PC-3 (cell line): ENCODE measurements at regions not wholly inside any gene's neighbourhood (a gene's known extent, or its start where the extent isn't known, plus 50 kb on each side); places are given as distances from the start of the nearest gene placed in this dataset.

Source experiments
- ATAC-seq: fragments of 200-7000 bp; cut with Tn5 transposase; 2 replicates; pipeline ENCODE4 v1.9.1; 2020; ENCODE audit warnings: mild to moderate bottlenecking, moderate library complexity
- BruUV-seq: library from RNA; stranded (reverse); fragments of 400-500 nt; replicated peaks from 2 replicates; lab custom pipeline; 2021; lab: Mats Ljungman, UMichigan
- CTCF ChIA-PET: fragments of 300-600 bp; sonication (Branson Sonifier 250); formaldehyde crosslinking; loops from one replicate; lab custom pipeline; 2022; ENCODE audit warnings: antibody characterized with exemption; lab: Charles Lee
- POLR2A ChIA-PET: fragments of 300-600 bp; sonication (Branson Sonifier 250); formaldehyde crosslinking; loops from one replicate; lab custom pipeline; 2022; ENCODE audit warnings: antibody characterized with exemption; ENCODE audit not compliant: unreplicated experiment; lab: Charles Lee
- DNase-seq: peaks from one replicate; pipeline ENCODE4 v3.0.0-alpha.2; 2015
- H2AFZ ChIP-seq: fragments of 300-600 bp; sonication (generic); 2 replicates; pipeline ENCODE4 v1.6.0; 2016; ENCODE audit warnings: antibody characterized with exemption, low read length
- H3F3A ChIP-seq: fragments of 300-600 bp; sonication (generic); one replicate; pipeline ENCODE4 v1.6.0; 2017; ENCODE audit warnings: antibody characterized with exemption, low read length, control low read depth, mild to moderate bottlenecking; ENCODE audit not compliant: unreplicated experiment
- H3K27ac ChIP-seq: fragments of 300-600 bp; sonication (generic); 2 replicates; pipeline ENCODE4 v1.5.1; 2016; ENCODE audit warnings: mild to moderate bottlenecking, low read length
- H3K27me3 ChIP-seq: fragments of 300-600 bp; sonication (generic); 2 replicates; pipeline ENCODE4 v1.6.1; 2016; ENCODE audit warnings: low read length, mixed read lengths
- H3K36me3 ChIP-seq: fragments of 300-600 bp; sonication (generic); 2 replicates; pipeline ENCODE4 v1.6.1; 2016; ENCODE audit warnings: low read depth, mixed run types, low read length, mixed read lengths
- H3K4me1 ChIP-seq: fragments of 300-600 bp; sonication (generic); 2 replicates; pipeline ENCODE4 v1.5.1; 2016; ENCODE audit warnings: low read length; ENCODE audit not compliant: insufficient read depth
- H3K4me2 ChIP-seq: fragments of 300-600 bp; sonication (generic); 2 replicates; pipeline ENCODE4 v1.6.0; 2016; ENCODE audit warnings: low read length
- H3K4me3 ChIP-seq: fragments of 300-600 bp; sonication (generic); 2 replicates; pipeline ENCODE4 v1.5.1; 2016; ENCODE audit warnings: mild to moderate bottlenecking, low read length, mixed read lengths
- H3K79me2 ChIP-seq: fragments of 300-600 bp; sonication (generic); 2 replicates; pipeline ENCODE4 v1.6.1; 2017; ENCODE audit warnings: low read length, mixed read lengths
- H3K9ac ChIP-seq: fragments of 300-600 bp; sonication (generic); 2 replicates; pipeline ENCODE4 v1.6.0; 2016; ENCODE audit warnings: mild to moderate bottlenecking, low read length
- H3K9me2 ChIP-seq: fragments of 300-600 bp; sonication (generic); replicated peaks from 2 replicates; pipeline ENCODE4 v1.6.1; 2016; ENCODE audit warnings: mixed run types, low read length, mixed read lengths
- H3K9me3 ChIP-seq: fragments of 300-600 bp; sonication (generic); 2 replicates; pipeline ENCODE4 v1.6.1; 2016; ENCODE audit warnings: low read length, mixed read lengths
- H4K20me1 ChIP-seq: fragments of 300-600 bp; sonication (generic); 2 replicates; pipeline ENCODE4 v1.6.1; 2016; ENCODE audit warnings: low read length, mixed read lengths
- CTCF ChIP-seq: fragments of 300-600 bp; sonication (generic); conservative IDR thresholded peaks from 2 replicates; pipeline ENCODE4 v1.5.1; 2017; ENCODE audit warnings: antibody characterized with exemption, low read depth, mild to moderate bottlenecking, low read length
- EZH2 ChIP-seq: fragments of 300-600 bp; sonication (generic); IDR thresholded peaks from one replicate; pipeline ENCODE4 v1.6.1; 2017; ENCODE audit warnings: antibody characterized with exemption, mild to moderate bottlenecking, low read length; ENCODE audit not compliant: unreplicated experiment
- EZH2phosphoT487 ChIP-seq: fragments of 300-600 bp; sonication (generic); IDR thresholded peaks from 2 replicates; pipeline ENCODE4 v1.6.1; 2018; ENCODE audit warnings: mild to moderate bottlenecking, antibody characterized with exemption, low read length, borderline replicate concordance
- intact Hi-C: fragments of 100-400 bp; cut with micrococcal nuclease; formaldehyde crosslinking; loops from 2 replicates; pipeline ENCODE4 v1.9.0; 2023

- H3K79me2 ChIP-seq = no peaks in the 10 kb centered on the region
- POLR2A ChIA-PET = no interaction called here
- intact Hi-C loops = loop anchor here (5.0 kb wide), 1 partner anchor 189 kb away; no protein-coding TSS in a partner anchor
These were observed 218.7 kb downstream of the HNMT start for GRCh38 chr2:138182937-138183312.

DNA sequence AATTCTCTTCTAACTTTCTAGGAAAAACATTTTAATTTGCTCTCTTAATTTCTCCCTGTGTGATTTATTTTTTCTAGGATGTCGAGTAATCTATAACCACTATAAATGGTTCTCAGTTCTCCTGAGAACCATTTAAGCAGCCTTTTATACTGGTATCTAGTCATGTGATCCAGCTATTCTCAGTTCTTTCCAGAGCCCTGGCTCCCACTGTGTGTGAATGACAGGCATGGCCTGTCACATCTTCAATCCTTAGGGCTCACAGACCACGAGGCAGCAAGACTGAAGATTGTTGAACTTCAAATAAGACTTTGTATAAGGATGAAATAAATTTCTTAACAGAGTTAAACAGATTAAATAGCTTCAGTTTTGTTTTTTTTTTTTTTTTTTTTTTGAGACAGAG, 219.4 kb downstream of the HNMT start:
- intact Hi-C loops = loop anchor here (5.0 kb wide), 1 partner anchor 189 kb away; no protein-coding TSS in a partner anchor
- Histone ChIP-seq H3K9ac (no peak overlapping the region), H3F3A (no peaks in the 10 kb centered on the region), H3K27ac (no peak overlapping the region), H2AFZ (no peak overlapping the region), H3K79me2 (no peaks in the 10 kb centered on the region), H3K4me3 (no peak overlapping the region), H3K4me1 (no peaks in the 10 kb centered on the region), H3K36me3 (no peaks in the 10 kb centered on the region), H3K9me3 (no peaks in the 10 kb centered on the region), H3K27me3 (no peaks in the 10 kb centered on the region), H4K20me1 (no peaks in the 10 kb centered on the region), H3K4me2 (no peak overlapping the region), H3K9me2 (no peaks in the 10 kb centered on the region)
- BruUV-seq = no TSS peak
- TF ChIP-seq EZH2phosphoT487 (no peak), CTCF (no peak), EZH2 (no peak)
- DNase-seq (no peak), ATAC-seq (no peak)
- ChIA-PET POLR2A (no interaction called here), CTCF (no interaction called here)

More at GRCh38 chr2:138182937-138183312, 218.7 kb downstream of the HNMT start:
- Histone ChIP-seq H3K4me1 (no peaks in the 10 kb centered on the region), H3K36me3 (no peaks in the 10 kb centered on the region), H4K20me1 (no peaks in the 10 kb centered on the region), H3F3A (no peaks in the 10 kb centered on the region), H3K4me3 (no peak overlapping the region), H3K4me2 (no peak overlapping the region), H2AFZ (no peak overlapping the region), H3K27ac (no peak overlapping the region), H3K27me3 (no peaks in the 10 kb centered on the region), H3K9ac (no peak overlapping the region), H3K9me3 (no peaks in the 10 kb centered on the region), H3K9me2 (no peaks in the 10 kb centered on the region)
- BruUV-seq = no TSS peak
- ATAC-seq = no peak
- DNase-seq = no peak
- CTCF ChIA-PET = no interaction called here
- TF ChIP-seq CTCF (no peak), EZH2phosphoT487 (no peak), EZH2 (no peak)

GRCh38 chr2:138184428-138184827, 220.2 kb downstream of the HNMT start:
- Histone ChIP-seq H3K27ac (no peak overlapping the region), H3K4me3 (no peak overlapping the region), H3K9me3 (no peaks in the 10 kb centered on the region), H2AFZ (no peak overlapping the region), H3K9me2 (no peaks in the 10 kb centered on the region), H3K36me3 (no peaks in the 10 kb centered on the region), H3K4me2 (no peak overlapping the region), H3K27me3 (no peaks in the 10 kb centered on the region), H3F3A (no peaks in the 10 kb centered on the region), H3K79me2 (no peaks in the 10 kb centered on the region), H4K20me1 (no peaks in the 10 kb centered on the region), H3K4me1 (no peaks in the 10 kb centered on the region), H3K9ac (no peak overlapping the region)
- ChIA-PET CTCF (no interaction called here), POLR2A (no interaction called here)
- BruUV-seq = no TSS peak
- ATAC-seq (no peak), DNase-seq (no peak)
- TF ChIP-seq EZH2phosphoT487 (no peak), EZH2 (no peak), CTCF (no peak)
- intact Hi-C loops = loop anchor here (5.0 kb wide), 1 partner anchor 188 kb away; no protein-coding TSS in a partner anchor
